ENCODE measurements at regions not wholly inside any gene's neighbourhood (a gene's known extent, or its start where the extent isn't known, plus 50 kb on each side); places are given as distances from the start of the nearest gene placed in this dataset.

DNA sequence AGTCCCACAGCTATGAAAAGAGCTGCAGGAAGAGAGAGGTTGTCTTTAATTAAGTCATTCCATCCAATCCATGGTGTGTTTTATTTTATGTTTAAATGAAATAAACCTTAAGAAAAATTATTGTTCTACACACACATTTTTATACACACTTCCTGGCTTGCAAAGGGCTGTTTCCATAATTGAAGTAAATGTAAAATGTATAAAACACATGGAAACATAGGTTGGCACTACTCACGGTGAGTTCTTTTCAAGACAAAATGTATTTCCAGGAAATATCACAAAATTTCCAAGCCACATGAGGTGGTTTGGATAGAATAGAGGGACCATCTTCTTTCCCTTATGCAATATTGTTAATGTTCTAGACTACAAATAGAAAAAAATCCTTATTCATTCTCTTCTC lies 426.8 kb upstream of the USP24 start:
- no peak for TF ChIP-seq HDAC2 (IDR thresholded peaks at IDR 0.05; ENCODE audit: borderline replicate concordance in 1 of 2, low read depth in 2 of 2, low read length in 2 of 2)
- no peak for TF ChIP-seq MAFK (IDR thresholded peaks at IDR 0.05; ENCODE audit: low read depth, low read length)
